ENCODE measurements at regions not wholly inside any gene's neighbourhood (a gene's known extent, or its start where the extent isn't known, plus 50 kb on each side); places are given as distances from the start of the nearest gene placed in this dataset.

DNA sequence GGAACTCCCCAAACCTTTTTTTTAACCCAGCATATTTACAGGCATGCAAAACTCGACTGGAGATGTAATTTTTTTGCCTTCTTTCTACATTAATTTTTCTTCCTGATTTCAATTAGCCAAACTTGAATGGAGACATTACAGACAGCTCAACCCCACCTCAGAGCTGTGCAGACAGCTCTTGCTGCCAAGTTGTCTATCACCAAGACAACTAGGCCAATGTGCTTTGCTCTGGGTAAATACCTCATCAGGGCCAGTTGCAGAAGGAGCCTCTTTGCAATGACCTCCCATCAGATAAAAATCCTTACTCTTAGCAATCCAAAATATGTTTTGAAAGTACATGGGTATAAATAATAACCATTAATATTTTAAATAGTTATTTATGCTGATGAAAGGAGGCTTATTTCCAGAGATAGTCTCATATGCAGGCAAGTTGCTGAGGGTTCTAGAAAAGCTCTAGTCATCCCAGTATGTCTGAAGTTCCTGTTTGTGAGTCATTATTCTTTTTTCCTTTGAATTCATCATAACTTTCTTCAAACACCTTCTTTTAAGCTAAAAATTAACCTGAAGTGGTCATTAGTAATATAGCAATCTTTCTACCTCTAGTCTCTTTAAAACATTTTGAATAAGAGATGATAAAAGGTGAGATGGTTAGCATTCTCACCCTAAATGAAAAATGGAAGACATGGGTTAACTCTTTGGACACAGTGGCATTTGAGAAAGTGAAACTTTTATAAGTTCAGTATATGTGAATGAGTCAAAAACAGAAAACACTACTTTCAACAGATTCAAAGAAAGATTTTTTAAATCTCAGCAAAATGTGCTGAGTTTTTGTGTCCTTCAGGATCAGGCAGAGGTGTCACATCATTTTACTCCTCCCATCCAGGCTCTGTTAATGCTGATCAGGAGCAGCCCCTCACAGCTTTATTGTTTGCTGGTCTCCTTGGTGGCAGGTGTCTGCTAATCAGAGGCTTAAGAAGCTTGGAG lies 475.5 kb upstream of the FGF16 start:
- CTCF ChIA-PET: no interaction called here
- no peak for DNase-seq (ENCODE audit: extremely low spot score)
- TF ChIP-seq SP1 (IDR thresholded peaks at IDR 0.05) (no peak), ZNF384 (IDR thresholded peaks at IDR 0.05) (no peak), FOXK2 (IDR thresholded peaks at IDR 0.05) (no peak), LEF1 (IDR thresholded peaks at IDR 0.05; ENCODE audit: borderline replicate concordance) (no peak), NFRKB (IDR thresholded peaks at IDR 0.05) (no peak), CTBP1 (IDR thresholded peaks at IDR 0.05; ENCODE audit: borderline replicate concordance) (no peak), L3MBTL2 (conservative IDR thresholded peaks at IDR 0.05) (no peak), ARNT (IDR thresholded peaks at IDR 0.05) (no peak), PKNOX1 (IDR thresholded peaks at IDR 0.05) (no peak), ELF4 (IDR thresholded peaks at IDR 0.05) (no peak)
- POLR2A ChIA-PET: no interaction called here

DNA sequence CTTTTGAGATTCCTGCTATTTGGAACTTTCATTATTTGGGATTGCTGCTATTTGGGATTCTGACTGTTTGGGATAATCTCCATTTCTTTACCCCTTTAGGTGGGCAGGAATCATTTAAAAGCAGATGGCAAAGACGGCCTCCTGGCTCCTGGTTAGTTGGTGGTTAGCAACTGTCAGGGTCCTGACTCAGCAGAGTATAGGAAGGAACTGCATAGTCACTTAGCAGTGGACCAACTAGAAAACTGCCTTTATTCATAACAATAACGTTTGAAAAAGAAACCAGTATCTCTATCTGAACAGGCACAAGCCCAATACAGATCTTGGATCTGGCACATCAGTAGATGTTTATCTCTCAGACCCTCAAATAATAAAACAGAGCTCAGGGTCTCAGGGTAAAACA lies 469.7 kb upstream of the FGF16 start:
- CTCF ChIA-PET: no interaction called here
- POLR2A ChIA-PET: no interaction called here
- no peak for TF ChIP-seq LEF1 (IDR thresholded peaks at IDR 0.05; ENCODE audit: borderline replicate concordance)
- TF ChIP-seq TARDBP (IDR thresholded peaks at IDR 0.05): no peak
- no peak for TF ChIP-seq FOXK2 (IDR thresholded peaks at IDR 0.05)
- no peak for TF ChIP-seq FOXA1 (IDR thresholded peaks at IDR 0.05)
- TF ChIP-seq HDGF (IDR thresholded peaks at IDR 0.05; ENCODE audit: borderline replicate concordance): no peak
- no peak for TF ChIP-seq L3MBTL2 (conservative IDR thresholded peaks at IDR 0.05)
- TF ChIP-seq ELF4 (IDR thresholded peaks at IDR 0.05): no peak
- no peak for TF ChIP-seq NFRKB (IDR thresholded peaks at IDR 0.05)
- TF ChIP-seq SUZ12 (IDR thresholded peaks at IDR 0.05): no peak
- no peak for TF ChIP-seq SP1 (IDR thresholded peaks at IDR 0.05)
- TF ChIP-seq BHLHE40 (IDR thresholded peaks at IDR 0.05; ENCODE audit: borderline replicate concordance): no peak
- no peak for TF ChIP-seq ARNT (IDR thresholded peaks at IDR 0.05)
- no peak for TF ChIP-seq FOXM1 (IDR thresholded peaks at IDR 0.05; ENCODE audit: borderline replicate concordance)
- TF ChIP-seq ZNF384 (IDR thresholded peaks at IDR 0.05): no peak
- TF ChIP-seq PKNOX1 (IDR thresholded peaks at IDR 0.05): no peak
- no peak for TF ChIP-seq CTBP1 (IDR thresholded peaks at IDR 0.05; ENCODE audit: borderline replicate concordance)
- DNase-seq (ENCODE audit: extremely low spot score): no peak

- ChIA-PET POLR2A (no interaction called here), CTCF (no interaction called here)
- no peak for DNase-seq (ENCODE audit: extremely low spot score)
- TF ChIP-seq SUZ12 (IDR thresholded peaks at IDR 0.05) (no peak), HDGF (IDR thresholded peaks at IDR 0.05; ENCODE audit: borderline replicate concordance) (no peak), PKNOX1 (IDR thresholded peaks at IDR 0.05) (no peak), FOXK2 (IDR thresholded peaks at IDR 0.05) (no peak), L3MBTL2 (conservative IDR thresholded peaks at IDR 0.05) (no peak), ELF4 (IDR thresholded peaks at IDR 0.05) (no peak), CTBP1 (IDR thresholded peaks at IDR 0.05; ENCODE audit: borderline replicate concordance) (no peak), BHLHE40 (IDR thresholded peaks at IDR 0.05; ENCODE audit: borderline replicate concordance) (no peak), FOXM1 (IDR thresholded peaks at IDR 0.05; ENCODE audit: borderline replicate concordance) (no peak), LEF1 (IDR thresholded peaks at IDR 0.05; ENCODE audit: borderline replicate concordance) (no peak)
These were observed 459.8 kb upstream of the FGF16 start for GRCh38 chrX:76987381-76987780.

GRCh38 chrX:76996641-76997040 lies 450.5 kb upstream of the FGF16 start:
- TF ChIP-seq L3MBTL2 (conservative IDR thresholded peaks at IDR 0.05) (no peak), SP1 (IDR thresholded peaks at IDR 0.05) (no peak), ELF4 (IDR thresholded peaks at IDR 0.05) (no peak), NFRKB (IDR thresholded peaks at IDR 0.05) (no peak), SUZ12 (IDR thresholded peaks at IDR 0.05) (no peak), TARDBP (IDR thresholded peaks at IDR 0.05) (no peak)
- ChIA-PET POLR2A (no interaction called here), CTCF (no interaction called here)
- DNase-seq (ENCODE audit: extremely low spot score): no peak

DNA sequence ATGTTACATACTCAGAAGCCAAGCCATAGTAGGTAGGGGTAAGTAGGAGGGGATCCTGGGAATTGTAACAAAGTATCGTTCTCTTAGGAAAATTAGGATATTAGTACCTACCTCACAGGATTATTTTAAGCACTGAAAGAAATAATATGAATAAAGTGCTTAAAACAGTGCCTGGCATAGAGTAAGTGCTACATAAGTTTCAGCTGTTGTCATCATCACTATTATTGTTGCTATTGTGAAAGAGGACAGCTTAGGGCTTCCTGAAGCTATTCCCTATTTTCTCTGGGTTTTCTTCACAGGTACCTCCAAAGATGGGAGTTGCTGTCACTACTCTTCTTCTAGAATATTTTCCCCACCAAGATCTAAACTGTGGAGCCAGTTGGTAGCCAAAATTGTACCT lies 443.7 kb upstream of the FGF16 start:
- ChIA-PET POLR2A (no interaction called here), CTCF (no interaction called here)
- no peak for TF ChIP-seq NFRKB (IDR thresholded peaks at IDR 0.05)
- TF ChIP-seq L3MBTL2 (conservative IDR thresholded peaks at IDR 0.05): no peak
- TF ChIP-seq ELF4 (IDR thresholded peaks at IDR 0.05): no peak
- TF ChIP-seq LEF1 (IDR thresholded peaks at IDR 0.05; ENCODE audit: borderline replicate concordance): no peak
- no peak for TF ChIP-seq ARNT (IDR thresholded peaks at IDR 0.05)
- TF ChIP-seq PKNOX1 (IDR thresholded peaks at IDR 0.05): no peak
- no peak for TF ChIP-seq FOXA1 (IDR thresholded peaks at IDR 0.05)
- no peak for DNase-seq (ENCODE audit: extremely low spot score)

DNA sequence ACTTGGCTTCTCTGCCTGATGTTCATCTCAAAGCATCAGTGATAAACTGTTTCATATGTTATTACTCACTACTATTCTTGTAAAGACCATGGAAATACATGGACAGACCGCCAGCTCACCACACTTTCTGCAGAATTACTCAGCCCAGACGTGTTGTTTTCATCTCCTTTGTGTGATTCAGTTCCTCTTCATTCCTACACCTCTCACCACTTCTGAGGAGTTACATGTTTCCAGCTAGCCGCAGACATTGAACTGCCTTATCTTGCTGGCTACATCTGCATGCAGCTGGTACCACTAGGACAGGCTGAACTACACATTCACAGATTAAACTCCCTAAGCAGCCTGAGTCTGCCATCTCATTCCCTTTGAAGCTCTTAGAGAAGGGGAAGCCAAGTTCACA lies 443.2 kb upstream of the FGF16 start:
- no peak for TF ChIP-seq CTBP1 (IDR thresholded peaks at IDR 0.05; ENCODE audit: borderline replicate concordance)
- TF ChIP-seq FOXK2 (IDR thresholded peaks at IDR 0.05): no peak
- TF ChIP-seq HDGF (IDR thresholded peaks at IDR 0.05; ENCODE audit: borderline replicate concordance): no peak
- no peak for TF ChIP-seq ELF4 (IDR thresholded peaks at IDR 0.05)
- TF ChIP-seq FOXM1 (IDR thresholded peaks at IDR 0.05; ENCODE audit: borderline replicate concordance): no peak
- no peak for TF ChIP-seq LEF1 (IDR thresholded peaks at IDR 0.05; ENCODE audit: borderline replicate concordance)
- TF ChIP-seq SP1 (IDR thresholded peaks at IDR 0.05): no peak
- TF ChIP-seq SUZ12 (IDR thresholded peaks at IDR 0.05): no peak
- no peak for TF ChIP-seq FOXA1 (IDR thresholded peaks at IDR 0.05)
- no peak for TF ChIP-seq PKNOX1 (IDR thresholded peaks at IDR 0.05)
- no peak for TF ChIP-seq ZNF384 (IDR thresholded peaks at IDR 0.05)
- no peak for TF ChIP-seq BHLHE40 (IDR thresholded peaks at IDR 0.05; ENCODE audit: borderline replicate concordance)
- ChIA-PET POLR2A (no interaction called here), CTCF (no interaction called here)
- no peak for DNase-seq (ENCODE audit: extremely low spot score)

All from HEK293T (cell line).